ENCODE measurements at regions not wholly inside any gene's neighbourhood (a gene's known extent, or its start where the extent isn't known, plus 50 kb on each side); places are given as distances from the start of the nearest gene placed in this dataset.
"Not testable (repeated sequence)": the region's sequence is repeated elsewhere in the genome, so short reads cannot be mapped to it uniquely, and the experiment has no call there.

- DNase-seq (ENCODE audit: low spot score) = no peak
Observed at GRCh38 chr10:86579883-86580520, 58.4 kb upstream of the WAPL start.

- no peak for DNase-seq (ENCODE audit: low spot score)
Observed at GRCh38 chr10:86580521-86580891, 58.9 kb upstream of the WAPL start.

- no peak for DNase-seq (ENCODE audit: low spot score)
Observed at GRCh38 chr10:86583983-86584382, 62.4 kb upstream of the WAPL start.

- peak; percentile 67 for DNase-seq (ENCODE audit: low spot score)
Observed at GRCh38 chr10:86585037-86585929, 63.7 kb upstream of the WAPL start.

GRCh38 chr10:86586516-86586915 lies 64.9 kb upstream of the WAPL start:
- no peak for DNase-seq (ENCODE audit: low spot score)

GRCh38 chr10:86588781-86589180 lies 65.6 kb upstream of the OPN4 start:
- DNase-seq (ENCODE audit: low spot score) = not testable (repeated sequence)

GRCh38 chr10:86591436-86591835 lies 62.9 kb upstream of the OPN4 start:
- DNase-seq (ENCODE audit: low spot score) = no peak

- no peak for DNase-seq (ENCODE audit: low spot score)
Observed at GRCh38 chr10:86592413-86592812, 61.9 kb upstream of the OPN4 start.

GRCh38 chr10:86594535-86594934 lies 59.8 kb upstream of the OPN4 start:
- peak; percentile 63 for DNase-seq (ENCODE audit: low spot score)

GRCh38 chr10:86595496-86595895 lies 58.9 kb upstream of the OPN4 start:
- no peak for DNase-seq (ENCODE audit: low spot score)

- DNase-seq (ENCODE audit: low spot score) = no peak
Observed at GRCh38 chr10:86596266-86596665, 58.1 kb upstream of the OPN4 start.

- no peak for DNase-seq (ENCODE audit: low spot score)
Observed at GRCh38 chr10:86597306-86597705, 57.0 kb upstream of the OPN4 start.

- DNase-seq (ENCODE audit: low spot score) = no peak
Observed at GRCh38 chr10:86598151-86598550, 56.2 kb upstream of the OPN4 start.

- no peak for DNase-seq (ENCODE audit: low spot score)
Observed at GRCh38 chr10:86599041-86599440, 55.3 kb upstream of the OPN4 start.

GRCh38 chr10:86599729-86600128 lies 54.6 kb upstream of the OPN4 start:
- no peak for DNase-seq (ENCODE audit: low spot score)

GRCh38 chr10:86600296-86600695 lies 54.1 kb upstream of the OPN4 start:
- peak; percentile 31 for DNase-seq (ENCODE audit: low spot score)

- no peak for DNase-seq (ENCODE audit: low spot score)
Observed at GRCh38 chr10:86601956-86602602, 52.3 kb upstream of the OPN4 start.

- DNase-seq (ENCODE audit: low spot score) = no peak
Observed at GRCh38 chr10:86603256-86603655, 51.1 kb upstream of the OPN4 start.

Data from RKO (cell line).